Spleen (tissue), 11 donors: ENCODE measurements at regions not wholly inside any gene's neighbourhood (a gene's known extent, or its start where the extent isn't known, plus 50 kb on each side); places are given as distances from the start of the nearest gene placed in this dataset.

Experiments
- DNase-seq: peaks from one replicate; pipeline ENCODE4 v3.0.0-alpha.2; 2020
- H3K27ac ChIP-seq, 8 donors: fragments of 200-600 bp; sonication (generic) in 7 of 8; 1 replicate in 4 of 8; 2 replicates in 4 of 8; pipeline versions ENCODE4 v1.5.0 to v1.8.0; 2016 to 2021; ENCODE audit warnings: inconsistent platforms in 4 of 8, mild to moderate bottlenecking in 4 of 8, moderate library complexity in 1 of 8
- H3K27me3 ChIP-seq, 7 donors: fragments of 200-600 bp; sonication (generic) in 6 of 7; replicated peaks in 1 of 7; 1 replicate in 4 of 7; 2 replicates in 3 of 7; pipeline versions ENCODE4 v1.5.0 to v1.8.0; 2016 to 2021; ENCODE audit warnings: inconsistent platforms in 3 of 7, mild to moderate bottlenecking in 1 of 7
- H3K36me3 ChIP-seq, 6 donors: fragments of 200-600 bp; sonication (generic) in 5 of 6; 1 replicate in 4 of 6; 2 replicates in 2 of 6; pipeline versions ENCODE4 v1.5.0 to v1.8.0; 2016 to 2021; ENCODE audit warnings: inconsistent platforms in 2 of 6
- H3K4me1 ChIP-seq, 6 donors: fragments of 200-600 bp; sonication (generic) in 5 of 6; 1 replicate in 3 of 6; 2 replicates in 3 of 6; pipeline versions ENCODE4 v1.5.0 to v1.8.0; 2016 to 2021; ENCODE audit warnings: inconsistent platforms in 3 of 6
- H3K4me3 ChIP-seq, 8 donors: fragments of 200-600 bp; sonication (generic) in 7 of 8; 1 replicate in 4 of 8; 2 replicates in 4 of 8; pipeline versions ENCODE4 v1.5.0 to v1.8.0; 2016 to 2021; ENCODE audit warnings: inconsistent platforms in 4 of 8, mild to moderate bottlenecking in 4 of 8, moderate library complexity in 2 of 8
- H3K9me3 ChIP-seq, 8 donors: fragments of 200-600 bp; sonication (generic) in 7 of 8; 1 replicate in 4 of 8; 2 replicates in 4 of 8; pipeline versions ENCODE4 v1.5.0 to v1.8.0; 2016 to 2021; ENCODE audit warnings: inconsistent platforms in 4 of 8
- POLR2A ChIP-seq, 3 donors: fragments of 450-650 bp; IDR thresholded peaks; one replicate each; pipeline ENCODE4 v1.5.1; 2017; ENCODE audit warnings: antibody characterized with exemption in 3 of 3, mild to moderate bottlenecking in 1 of 3
- POLR2AphosphoS5 ChIP-seq, 3 donors: sonication (generic); formaldehyde crosslinking; IDR thresholded peaks; one replicate each; pipeline ENCODE4 v1.5.1; 2017; ENCODE audit warnings: antibody characterized with exemption in 3 of 3
- WGBS, 5 donors: extraction: QIAGEN DNeasy Blood & Tissue Kit in 3 of 5; methylation state at CpG; one replicate each; pipeline versions ENCODE4 v1.1.5 to v1.1.7; 2013 to 2018; 5-methylcytosine and 5-hydroxymethylcytosine counted together
- intact Hi-C: fragments of 100-400 bp; cut with DNase I; formaldehyde crosslinking; loops from one replicate; pipeline ENCODE4 v1.15.0; 2023; ENCODE audit warnings: low total_unique reads
- TF ChIP-seq, protein P1 (sequence below), 11 experiments: fragments of 200-600 bp in 7 of 11; fragments of 450-650 bp in 4 of 11; sonication (generic) in 4 of 11; IDR thresholded peaks in 8 of 11; conservative IDR thresholded peaks in 3 of 11; 1 replicate in 7 of 11; 2 replicates in 4 of 11; pipeline versions ENCODE4 v1.4.0 to v1.8.0; 2016 to 2021; ENCODE audit warnings: antibody characterized with exemption in 11 of 11, inconsistent platforms in 4 of 11, mild to moderate bottlenecking in 1 of 11
- donor health status: healthy with polysubstance abuse.
- donor health status: DM: no; HTN: no; CAD: no; lungs with moderate emphysema.
- donor health status: DM: no; HTN: no; CAD: no.
- donor health status: Bipolar disorder and iron deficiency.
- donor health status: healthy.
- donor health status: DM: no; HTN: no; CAD: no.
- donor health status: DM: yes; HTN: yes; CAD: no.

DNA sequence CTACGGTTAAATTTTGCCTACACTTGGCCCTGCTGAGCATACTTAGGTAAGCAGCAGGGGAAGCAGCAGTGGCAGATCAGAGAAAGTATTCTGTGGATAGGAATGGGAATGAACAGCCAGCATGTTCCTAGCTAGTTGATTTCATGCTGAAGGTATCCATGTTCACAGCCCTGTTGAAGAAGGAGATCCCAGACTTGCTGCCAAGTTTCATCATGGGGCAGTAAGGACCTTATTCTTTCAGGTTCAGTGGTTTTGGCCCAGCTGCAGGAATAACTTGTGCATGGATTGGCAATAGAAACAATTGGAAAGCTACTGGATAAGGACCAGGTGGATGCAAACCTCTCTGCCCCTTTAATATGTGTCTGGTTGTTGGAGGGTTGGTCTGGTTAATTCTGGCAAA, 98.2 kb upstream of the TMEM178A start:
- H3K36me3 ChIP-seq = peaks cover 0 to under 1% (median 0%) of the 10 kb centered on the region in 6 donors
- H3K27me3 ChIP-seq = no peaks in the 10 kb centered on the region
- DNase-seq = no peak
- peaks cover 4 to 36% (median 26%) of the 10 kb centered on the region in 8 donors for H3K9me3 ChIP-seq
- WGBS, 5 donors = 93 to 100% (median 96%) methylated on average over 1 of the region's 1 CpG
- intact Hi-C loops = no loop called here
- no peak overlapping the region for H3K4me3 ChIP-seq
- H3K27ac ChIP-seq = no peak overlapping the region
- peaks cover 0 to 3% (median 0%) of the 10 kb centered on the region in 6 donors for H3K4me1 ChIP-seq
- TF ChIP-seq, protein P1, sequence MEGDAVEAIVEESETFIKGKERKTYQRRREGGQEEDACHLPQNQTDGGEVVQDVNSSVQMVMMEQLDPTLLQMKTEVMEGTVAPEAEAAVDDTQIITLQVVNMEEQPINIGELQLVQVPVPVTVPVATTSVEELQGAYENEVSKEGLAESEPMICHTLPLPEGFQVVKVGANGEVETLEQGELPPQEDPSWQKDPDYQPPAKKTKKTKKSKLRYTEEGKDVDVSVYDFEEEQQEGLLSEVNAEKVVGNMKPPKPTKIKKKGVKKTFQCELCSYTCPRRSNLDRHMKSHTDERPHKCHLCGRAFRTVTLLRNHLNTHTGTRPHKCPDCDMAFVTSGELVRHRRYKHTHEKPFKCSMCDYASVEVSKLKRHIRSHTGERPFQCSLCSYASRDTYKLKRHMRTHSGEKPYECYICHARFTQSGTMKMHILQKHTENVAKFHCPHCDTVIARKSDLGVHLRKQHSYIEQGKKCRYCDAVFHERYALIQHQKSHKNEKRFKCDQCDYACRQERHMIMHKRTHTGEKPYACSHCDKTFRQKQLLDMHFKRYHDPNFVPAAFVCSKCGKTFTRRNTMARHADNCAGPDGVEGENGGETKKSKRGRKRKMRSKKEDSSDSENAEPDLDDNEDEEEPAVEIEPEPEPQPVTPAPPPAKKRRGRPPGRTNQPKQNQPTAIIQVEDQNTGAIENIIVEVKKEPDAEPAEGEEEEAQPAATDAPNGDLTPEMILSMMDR (IDR thresholded peaks at IDR 0.05 in 8 of 11, conservative IDR thresholded peaks at IDR 0.05 in 3 of 11) = no peak
- TF ChIP-seq POLR2A (IDR thresholded peaks at IDR 0.05) (no peak), POLR2AphosphoS5 (IDR thresholded peaks at IDR 0.05) (no peak)

DNA sequence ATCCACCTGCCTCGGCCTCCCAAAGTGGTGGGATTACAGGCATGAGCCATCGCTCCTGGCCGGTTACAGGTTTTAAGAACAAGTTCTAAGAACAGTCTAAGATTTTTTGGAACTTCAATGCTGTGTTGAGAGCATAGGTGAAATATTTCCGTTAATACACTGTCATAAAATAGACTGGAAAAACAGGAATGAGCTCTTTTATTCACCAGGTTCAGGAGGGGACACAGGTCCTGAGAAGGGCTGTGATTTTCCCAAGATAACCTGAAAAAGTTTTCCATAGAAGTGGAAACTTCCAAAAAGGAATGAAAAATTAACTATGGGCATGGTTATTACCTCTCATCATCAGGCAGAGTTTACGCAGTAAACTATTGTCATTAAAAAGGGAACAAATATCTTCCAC, 97.6 kb upstream of the TMEM178A start:
- no peak overlapping the region for H3K4me3 ChIP-seq
- 89 to 98% (median 93%) methylated on average over 5 of the region's 5 CpGs for WGBS, 5 donors
- no peak for TF ChIP-seq POLR2A (IDR thresholded peaks at IDR 0.05)
- TF ChIP-seq, protein P1 (IDR thresholded peaks at IDR 0.05 in 8 of 11, conservative IDR thresholded peaks at IDR 0.05 in 3 of 11) = no peak
- H3K36me3 ChIP-seq = no peaks in the 10 kb centered on the region
- H3K9me3 ChIP-seq = peaks cover 0 to 30% (median 20%) of the 10 kb centered on the region in 8 donors
- H3K27ac ChIP-seq = peak overlapping the region in 5 of 8 donors; percentile 17 to 57 (median 43)
- H3K27me3 ChIP-seq = no peaks in the 10 kb centered on the region
- H3K4me1 ChIP-seq = peaks cover 0 to 3% (median 0%) of the 10 kb centered on the region in 6 donors
- intact Hi-C loops = no loop called here
- no peak for DNase-seq

DNA sequence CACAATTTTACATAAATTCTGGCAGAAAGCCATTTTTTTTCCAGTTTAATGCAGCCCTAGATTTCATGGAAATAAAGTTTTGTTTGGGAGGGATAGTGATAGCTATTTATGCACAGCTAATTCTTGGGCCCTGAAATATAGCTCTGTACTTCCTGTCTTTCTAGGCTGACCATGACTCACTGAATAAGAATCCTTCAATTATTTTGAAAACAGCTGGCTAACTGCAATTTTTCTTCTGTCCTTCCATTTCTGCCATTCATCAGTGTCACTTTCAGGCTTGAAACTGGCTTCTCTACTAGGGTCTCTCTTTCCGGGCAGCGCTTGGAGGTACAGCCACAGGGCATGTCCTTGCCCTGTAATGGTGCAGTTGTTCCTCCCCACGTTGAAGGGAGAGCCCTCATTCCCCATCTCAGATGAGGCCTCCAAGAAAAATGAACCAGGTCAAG, 97.1 kb upstream of the TMEM178A start:
- no peak for DNase-seq
- Histone ChIP-seq H3K36me3 (no peaks in the 10 kb centered on the region), H3K4me3 (no peak overlapping the region), H3K27me3 (no peaks in the 10 kb centered on the region), H3K4me1 (peaks cover 0 to 3% (median 0%) of the 10 kb centered on the region in 6 donors), H3K9me3 (peaks cover 0 to 25% (median 16%) of the 10 kb centered on the region in 8 donors), H3K27ac (peak overlapping the region in 6 of 8 donors; percentile 2 to 57 (median 34))
- WGBS, 5 donors = 39 to 75% (median 68%) methylated on average over 3 of the region's 3 CpGs
- intact Hi-C loops = no loop called here
- TF ChIP-seq POLR2AphosphoS5 (IDR thresholded peaks at IDR 0.05) (no peak), POLR2A (IDR thresholded peaks at IDR 0.05) (no peak)
- TF ChIP-seq, protein P1 (IDR thresholded peaks at IDR 0.05 in 8 of 11, conservative IDR thresholded peaks at IDR 0.05 in 3 of 11) = no peak

DNA sequence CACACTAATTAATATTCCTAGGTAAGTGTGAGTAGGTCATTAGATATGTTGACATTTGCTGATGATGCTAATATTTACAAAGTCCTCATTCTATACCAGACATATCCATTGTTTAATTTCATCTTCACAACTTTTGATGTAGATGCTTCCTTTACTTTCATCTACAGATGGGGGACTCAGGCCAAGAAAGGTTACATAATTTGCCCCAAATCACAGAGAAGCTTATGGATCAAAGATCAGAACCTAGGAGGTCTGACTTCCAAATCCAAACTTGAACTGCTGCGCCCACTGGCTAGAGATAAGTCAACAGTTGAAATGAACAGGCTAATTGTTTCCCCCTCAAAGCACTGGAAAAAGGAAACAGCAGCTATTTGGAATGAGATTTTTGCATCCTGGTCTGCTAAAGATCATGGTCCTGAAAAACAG, 95.6 kb upstream of the TMEM178A start:
- Histone ChIP-seq H3K4me1 (peaks cover 0 to 3% (median 0%) of the 10 kb centered on the region in 6 donors), H3K4me3 (no peak overlapping the region), H3K36me3 (no peaks in the 10 kb centered on the region), H3K9me3 (peaks cover 0 to 12% (median 2%) of the 10 kb centered on the region in 8 donors), H3K27ac (no peak overlapping the region), H3K27me3 (no peaks in the 10 kb centered on the region)
- intact Hi-C loops = no loop called here
- DNase-seq = no peak
- TF ChIP-seq POLR2AphosphoS5 (IDR thresholded peaks at IDR 0.05) = no peak
- TF ChIP-seq POLR2A (IDR thresholded peaks at IDR 0.05) = no peak
- TF ChIP-seq, protein P1 (IDR thresholded peaks at IDR 0.05 in 8 of 11, conservative IDR thresholded peaks at IDR 0.05 in 3 of 11) = no peak
- WGBS, 5 donors = 82 to 94% (median 92%) methylated on average over 1 of the region's 1 CpG
